ENCODE measurements at regions not wholly inside any gene's neighbourhood (a gene's known extent, or its start where the extent isn't known, plus 50 kb on each side); places are given as distances from the start of the nearest gene placed in this dataset.

DNA sequence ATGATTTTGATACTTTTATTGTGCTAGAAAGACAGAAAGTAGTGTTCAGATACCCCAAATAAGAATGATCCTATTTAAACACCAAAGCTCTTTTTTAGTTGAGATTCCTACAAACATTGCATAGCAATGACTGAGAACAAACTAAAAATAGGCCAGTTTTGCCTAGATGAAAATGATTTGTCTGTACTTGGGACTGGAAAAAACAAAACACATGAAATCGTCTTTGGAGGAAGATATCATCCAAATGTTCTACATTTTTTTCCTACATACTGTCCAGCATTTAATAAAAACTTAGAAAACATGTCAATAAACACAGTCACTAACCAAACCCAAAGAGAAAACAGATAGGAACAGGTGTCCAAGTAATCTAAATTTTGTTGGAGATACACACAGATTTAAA, 111.6 kb upstream of the MEOX2 start:
- DNase-seq: no peak

- DNase-seq: no peak
Measured at GRCh38 chr7:15795393-15795792, 108.9 kb upstream of the MEOX2 start.

DNA sequence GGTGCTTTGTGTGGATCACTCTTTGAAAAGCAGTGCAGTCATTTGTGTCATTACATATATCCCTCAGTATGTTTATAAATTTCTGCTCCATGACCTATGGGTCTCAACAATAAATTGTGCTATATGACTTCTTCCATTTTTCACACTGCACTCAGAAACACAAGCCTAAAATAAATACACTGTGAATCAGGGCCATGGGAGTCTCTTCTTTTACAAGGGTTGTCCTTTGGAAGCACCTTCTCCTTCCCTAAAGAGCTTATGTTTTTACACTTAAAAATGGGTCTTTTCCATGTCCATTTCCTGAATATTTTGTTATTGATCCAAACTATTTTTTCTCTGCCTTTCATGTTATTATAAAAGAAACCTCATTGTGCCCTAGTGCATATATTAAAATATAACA, 108.3 kb upstream of the MEOX2 start:
- DNase-seq: no peak

DNA sequence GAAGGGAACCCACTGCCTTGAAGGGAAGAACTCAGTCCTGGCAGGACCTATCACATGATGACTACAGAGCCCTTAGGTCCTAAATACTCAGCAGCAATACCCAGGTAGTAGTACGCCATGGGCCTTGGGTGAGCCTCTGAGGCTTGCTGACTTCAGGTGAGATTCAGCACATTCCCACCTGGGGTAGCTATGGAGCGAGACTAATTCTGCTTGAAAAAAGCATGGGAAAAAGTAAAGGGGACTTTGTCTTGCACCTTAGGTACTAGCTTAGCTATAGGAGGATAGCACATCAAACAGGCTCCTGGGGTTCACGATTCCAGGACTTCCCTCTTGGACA, 98.2 kb upstream of the MEOX2 start:
- no peak for DNase-seq

GRCh38 chr7:15783987-15784693, 97.7 kb upstream of the MEOX2 start:
- DNase-seq: no peak

- DNase-seq: no peak
Measured at GRCh38 chr7:15782656-15783055, 96.2 kb upstream of the MEOX2 start.

GRCh38 chr7:15781944-15782343, 95.5 kb upstream of the MEOX2 start:
- DNase-seq: no peak

DNA sequence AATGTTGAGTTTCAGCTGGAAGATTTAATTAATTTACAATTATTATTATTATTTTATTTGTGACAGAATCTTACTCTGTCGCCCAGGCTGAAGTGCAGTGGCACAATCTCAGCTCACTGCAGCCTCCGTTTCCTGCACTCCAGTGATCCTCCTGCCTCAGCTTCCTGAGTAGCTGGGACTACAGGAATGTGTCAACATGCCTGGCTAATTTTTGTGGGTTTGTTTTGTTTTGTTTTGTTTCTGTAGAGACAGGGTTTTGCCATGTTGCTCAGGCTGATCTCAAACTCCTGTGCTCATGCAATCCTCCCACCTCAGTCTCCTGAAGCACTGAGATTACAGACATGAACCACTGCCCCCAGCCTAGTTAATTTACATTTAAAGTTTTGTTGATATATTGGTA, 93.8 kb upstream of the MEOX2 start:
- no peak for DNase-seq

GRCh38 chr7:15778191-15778590, 91.7 kb upstream of the MEOX2 start:
- no peak for DNase-seq

DNA sequence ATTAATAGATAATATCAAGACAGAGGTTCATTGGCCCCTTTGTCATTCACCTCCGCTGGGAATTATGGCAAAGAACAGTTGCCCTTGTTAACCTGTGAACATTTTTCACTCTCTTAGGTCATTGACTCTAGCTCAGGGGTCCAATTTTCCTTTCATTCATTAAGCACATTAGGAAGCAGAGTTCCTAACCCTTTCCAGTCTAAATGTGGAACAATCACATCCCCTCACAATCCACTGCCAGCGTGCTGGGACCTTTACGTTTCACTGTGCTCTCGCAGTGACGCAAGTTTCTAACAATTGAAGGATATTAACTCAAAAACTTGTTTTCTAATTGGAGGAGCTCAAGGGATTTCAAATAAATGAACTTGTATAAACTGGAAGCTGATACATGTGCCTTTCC, 79.3 kb upstream of the MEOX2 start:
- DNase-seq: no peak

GRCh38 chr7:15764851-15765382, 78.4 kb upstream of the MEOX2 start:
- no peak for DNase-seq

GRCh38 chr7:15764010-15764409, 77.5 kb upstream of the MEOX2 start:
- no peak for DNase-seq

GRCh38 chr7:15757041-15758000, 70.8 kb upstream of the MEOX2 start:
- DNase-seq: no peak

DNA sequence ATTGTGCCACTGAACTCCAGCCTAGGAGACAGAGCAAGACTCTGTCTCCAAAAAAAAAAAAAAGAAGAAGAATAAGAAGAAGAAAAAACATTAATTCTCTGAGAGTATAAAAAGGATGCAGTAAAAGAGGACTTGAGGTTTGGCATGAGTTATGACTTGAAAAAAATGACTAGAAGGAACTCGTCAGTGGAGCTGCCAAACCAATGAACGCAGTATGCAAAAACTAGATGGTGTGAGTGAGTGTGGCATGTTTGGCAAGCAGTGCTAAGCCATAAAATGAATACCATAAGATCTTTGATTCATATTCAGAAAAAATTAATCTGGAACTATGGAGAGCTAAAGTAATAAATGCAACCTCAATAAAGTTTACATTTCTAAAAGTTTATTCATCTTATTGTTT, 68.6 kb upstream of the MEOX2 start:
- no peak for DNase-seq

GRCh38 chr7:15753887-15754579, 67.5 kb upstream of the MEOX2 start:
- DNase-seq: no peak

- no peak for DNase-seq
Measured at GRCh38 chr7:15752377-15752776, 65.9 kb upstream of the MEOX2 start.

GRCh38 chr7:15751191-15751701, 64.8 kb upstream of the MEOX2 start:
- no peak for DNase-seq

- DNase-seq: no peak
Measured at GRCh38 chr7:15750727-15751126, 64.2 kb upstream of the MEOX2 start.

GRCh38 chr7:15749631-15750030, 63.1 kb upstream of the MEOX2 start:
- DNase-seq: no peak

DNA sequence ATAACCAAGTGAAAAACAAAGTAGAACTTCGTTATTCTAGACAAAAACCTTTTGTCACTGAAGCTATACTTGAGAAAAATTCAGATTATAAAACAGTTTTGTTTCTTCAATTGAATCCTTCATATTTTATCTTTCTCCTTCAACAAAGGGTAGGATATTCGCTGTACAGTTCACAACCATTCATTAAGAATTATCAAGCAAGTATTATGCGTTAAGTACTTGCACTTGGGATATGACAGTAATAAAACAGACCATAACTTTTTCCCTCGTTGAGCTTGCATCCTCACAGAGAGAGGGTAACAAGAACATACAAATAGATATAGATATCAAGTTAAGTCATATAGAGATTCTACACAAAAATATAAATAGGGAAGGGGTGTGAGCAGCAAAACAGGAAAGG, 61.2 kb upstream of the MEOX2 start:
- no peak for DNase-seq

- DNase-seq: no peak
Measured at GRCh38 chr7:15747301-15747700, 60.8 kb upstream of the MEOX2 start.

DNA sequence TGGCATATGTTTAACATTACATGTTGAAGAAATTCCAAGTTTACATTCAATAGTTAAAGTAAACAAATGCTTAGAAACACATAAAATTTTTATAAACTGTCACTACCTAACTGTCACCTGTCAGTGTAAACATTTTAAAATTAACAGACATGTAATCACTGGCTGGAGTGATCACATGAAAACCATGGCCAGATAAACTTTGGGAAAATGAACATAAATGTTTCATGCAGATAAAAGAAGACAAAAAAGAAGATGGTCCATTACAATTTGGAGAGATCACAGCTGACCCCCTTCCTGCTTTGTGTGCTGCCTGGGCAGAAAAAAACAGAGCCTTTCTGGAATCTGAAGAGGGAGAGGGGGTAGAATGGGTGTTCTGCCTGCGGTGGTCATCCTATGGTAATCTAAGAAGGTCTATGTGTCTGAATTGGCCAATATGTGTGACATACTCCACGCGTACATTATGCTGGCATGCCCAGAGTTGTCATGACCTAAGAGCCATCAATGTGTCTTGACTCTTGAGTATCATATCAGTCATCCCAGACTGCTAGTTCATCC, 57.5 kb upstream of the MEOX2 start:
- no peak for DNase-seq

DNA sequence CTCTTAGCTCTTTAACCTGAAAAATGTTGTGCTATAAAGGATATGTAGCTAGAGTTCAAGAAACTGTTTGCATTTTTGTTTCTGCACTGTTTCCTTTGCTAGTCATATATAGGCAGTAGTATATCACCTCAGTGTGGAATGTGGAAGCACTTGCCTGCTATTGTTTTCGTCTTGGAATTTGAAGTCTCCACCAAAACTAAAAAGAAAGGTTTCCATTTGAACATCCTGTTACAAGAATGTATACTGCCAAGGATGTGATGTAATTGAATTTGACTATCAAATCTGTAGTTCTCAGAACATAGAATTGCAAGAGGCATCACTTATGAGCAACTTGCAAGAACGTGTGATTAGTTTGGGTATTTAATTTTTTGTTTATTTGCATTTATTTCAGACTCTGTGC, 51.1 kb upstream of the MEOX2 start:
- no peak for DNase-seq
